Esophagus squamous epithelium (tissue), 4 donors: ENCODE measurements at regions not wholly inside any gene's neighbourhood (a gene's known extent, or its start where the extent isn't known, plus 50 kb on each side); places are given as distances from the start of the nearest gene placed in this dataset.

ENCODE experiments used
- CTCF ChIP-seq, 6 experiments: fragments of 450-650 bp in 4 of 6; fragments of 200-600 bp in 2 of 6; sonication (generic) in 2 of 6; IDR thresholded peaks; one replicate each; pipeline ENCODE4 v1.5.1; 2016 to 2019; ENCODE audit warnings: antibody characterized with exemption in 6 of 6, mild to moderate bottlenecking in 4 of 6, moderate library complexity in 4 of 6
- POLR2A ChIP-seq, 4 donors: fragments of 450-650 bp; IDR thresholded peaks; one replicate each; pipeline ENCODE4 v1.6.1; 2017; ENCODE audit warnings: antibody characterized with exemption in 4 of 4, mild to moderate bottlenecking in 4 of 4, moderate library complexity in 3 of 4

- TF ChIP-seq CTCF (IDR thresholded peaks at IDR 0.05): no peak
- no peak for TF ChIP-seq POLR2A (IDR thresholded peaks at IDR 0.05)
These were observed 91.3 kb downstream of the SPRY2 start for GRCh38 chr13:80249516-80250212.
